Gastroesophageal sphincter (tissue), 3 donors: ENCODE measurements at regions not wholly inside any gene's neighbourhood (a gene's known extent, or its start where the extent isn't known, plus 50 kb on each side); places are given as distances from the start of the nearest gene placed in this dataset.

Experiments
- CTCF ChIP-seq, 4 experiments: fragments of 200-600 bp in 2 of 4; fragments of 450-650 bp in 2 of 4; sonication (generic) in 1 of 4; IDR thresholded peaks; one replicate each; pipeline ENCODE4 v1.5.1; 2017 to 2019; ENCODE audit warnings: antibody characterized with exemption in 4 of 4, mild to moderate bottlenecking in 2 of 4, moderate library complexity in 2 of 4
- POLR2A ChIP-seq, 2 donors: fragments of 450-650 bp; IDR thresholded peaks; one replicate each; pipeline ENCODE4 v1.6.1; 2017; ENCODE audit warnings: antibody characterized with exemption in 2 of 2, mild to moderate bottlenecking in 2 of 2, moderate library complexity in 1 of 2
- POLR2AphosphoS5 ChIP-seq: sonication (generic); formaldehyde crosslinking; IDR thresholded peaks from one replicate; pipeline ENCODE4 v1.6.1; 2017; ENCODE audit warnings: antibody characterized with exemption

GRCh38 chr4:34826660-34827059 is 1417.7 kb downstream of the ARAP2 start:
- TF ChIP-seq POLR2AphosphoS5 (no peak), CTCF (IDR thresholded peaks at IDR 0.05) (no peak), POLR2A (IDR thresholded peaks at IDR 0.05) (no peak)
